MM.1S (cell line): ENCODE measurements at regions not wholly inside any gene's neighbourhood (a gene's known extent, or its start where the extent isn't known, plus 50 kb on each side); places are given as distances from the start of the nearest gene placed in this dataset.

Experiments
- DNase-seq: peaks from one replicate; pipeline ENCODE4 v3.0.0-alpha.2; 2015
- H2AFZ ChIP-seq: fragments of 300-600 bp; sonication (generic); 2 replicates; pipeline ENCODE4 v1.6.0; 2016; ENCODE audit warnings: antibody characterized with exemption, low read length
- H3F3A ChIP-seq: fragments of 300-600 bp; sonication (generic); 2 replicates; pipeline ENCODE4 v1.6.1; 2016; ENCODE audit warnings: mild to moderate bottlenecking, antibody characterized with exemption, low read length, moderate library complexity, mixed read lengths; ENCODE audit not compliant: insufficient read depth
- H3K27ac ChIP-seq: fragments of 300-600 bp; sonication (generic); 2 replicates; pipeline ENCODE4 v1.5.1; 2016; ENCODE audit warnings: mild to moderate bottlenecking, low read length
- H3K27me3 ChIP-seq: fragments of 300-600 bp; sonication (generic); replicated peaks from 2 replicates; pipeline ENCODE4 v1.6.0; 2016; ENCODE audit warnings: low read length; ENCODE audit not compliant: insufficient read depth
- H3K36me3 ChIP-seq: fragments of 300-600 bp; sonication (generic); replicated peaks from 2 replicates; pipeline ENCODE4 v1.6.1; 2016; ENCODE audit warnings: mild to moderate bottlenecking, low read length, mixed read lengths; ENCODE audit not compliant: insufficient read depth
- H3K4me1 ChIP-seq: fragments of 300-600 bp; sonication (generic); 2 replicates; pipeline ENCODE4 v1.6.1; 2016; ENCODE audit warnings: low read length, mixed read lengths
- H3K4me2 ChIP-seq: fragments of 300-600 bp; sonication (generic); 2 replicates; pipeline ENCODE4 v1.6.0; 2016; ENCODE audit warnings: low read depth, low read length
- H3K4me3 ChIP-seq: fragments of 300-600 bp; sonication (generic); 2 replicates; pipeline ENCODE4 v1.5.1; 2016; ENCODE audit warnings: low read length, mixed read lengths
- H3K79me2 ChIP-seq: fragments of 300-600 bp; sonication (generic); 2 replicates; pipeline ENCODE4 v1.6.1; 2016; ENCODE audit warnings: mixed run types, low read length, mixed read lengths
- H3K9ac ChIP-seq: fragments of 300-600 bp; sonication (generic); 2 replicates; pipeline ENCODE4 v1.6.1; 2016; ENCODE audit warnings: low read length, mixed read lengths
- H3K9me2 ChIP-seq: fragments of 300-600 bp; sonication (generic); replicated peaks from 2 replicates; pipeline ENCODE4 v1.6.1; 2016; ENCODE audit warnings: mild to moderate bottlenecking, low read length, mixed read lengths; ENCODE audit not compliant: insufficient read depth
- H3K9me3 ChIP-seq: fragments of 300-600 bp; sonication (generic); replicated peaks from 2 replicates; pipeline ENCODE4 v1.6.1; 2016; ENCODE audit warnings: mild to moderate bottlenecking, low read length, mixed read lengths; ENCODE audit not compliant: insufficient read depth
- H4K20me1 ChIP-seq: fragments of 300-600 bp; sonication (generic); 2 replicates; pipeline ENCODE4 v1.6.1; 2016; ENCODE audit warnings: mild to moderate bottlenecking, low read length, moderate library complexity, mixed read lengths; ENCODE audit not compliant: insufficient read depth
- CTCF ChIP-seq: fragments of 300-600 bp; sonication (generic); IDR thresholded peaks from 2 replicates; pipeline ENCODE4 v1.5.1; 2016; ENCODE audit warnings: antibody characterized with exemption, low read length, mixed read lengths
- EZH2 ChIP-seq: fragments of 300-600 bp; sonication (generic); optimal IDR thresholded peaks from 2 replicates; pipeline ENCODE3; 2017; ENCODE audit warnings: low read depth, mild to moderate bottlenecking, antibody characterized with exemption, low read length, mixed read lengths
- EZH2phosphoT487 ChIP-seq: fragments of 300-600 bp; sonication (generic); IDR thresholded peaks from 2 replicates; pipeline ENCODE4 v1.6.1; 2018; ENCODE audit warnings: antibody characterized with exemption, low read length

GRCh38 chr18:24530630-24531111, 70.2 kb downstream of the HRH4 start:
- Histone ChIP-seq H3K4me3 (no peak overlapping the region), H3K27ac (no peak overlapping the region), H3K4me2 (no peak overlapping the region), H2AFZ (no peak overlapping the region), H3K9ac (no peak overlapping the region), H3K9me3 (no peaks in the 10 kb centered on the region), H3K9me2 (no peaks in the 10 kb centered on the region), H4K20me1 (no peaks in the 10 kb centered on the region), H3K79me2 (no peaks in the 10 kb centered on the region), H3F3A (no peaks in the 10 kb centered on the region), H3K4me1 (no peaks in the 10 kb centered on the region), H3K36me3 (no peaks in the 10 kb centered on the region), H3K27me3 (no peaks in the 10 kb centered on the region)
- no peak for DNase-seq
- no peak for TF ChIP-seq EZH2phosphoT487

- Histone ChIP-seq H3K27ac (no peak overlapping the region), H3K27me3 (no peaks in the 10 kb centered on the region), H4K20me1 (no peaks in the 10 kb centered on the region), H3K36me3 (no peaks in the 10 kb centered on the region), H3K4me2 (no peak overlapping the region), H3K4me1 (no peaks in the 10 kb centered on the region), H3K9me2 (no peaks in the 10 kb centered on the region), H2AFZ (no peak overlapping the region), H3K9me3 (no peaks in the 10 kb centered on the region), H3K4me3 (no peak overlapping the region), H3K9ac (no peak overlapping the region), H3F3A (no peaks in the 10 kb centered on the region), H3K79me2 (no peaks in the 10 kb centered on the region)
- TF ChIP-seq CTCF (no peak), EZH2phosphoT487 (no peak), EZH2 (no peak)
- DNase-seq, result no peak
Measured at GRCh38 chr18:24534271-24534670, 73.8 kb downstream of the HRH4 start.

- Histone ChIP-seq H3K9me2 (no peaks in the 10 kb centered on the region), H3K79me2 (no peaks in the 10 kb centered on the region), H3K36me3 (no peaks in the 10 kb centered on the region), H4K20me1 (no peaks in the 10 kb centered on the region), H3K27ac (no peak overlapping the region), H3K4me1 (no peaks in the 10 kb centered on the region), H3K9me3 (no peaks in the 10 kb centered on the region), H3K4me2 (no peak overlapping the region), H3K9ac (no peak overlapping the region), H3K27me3 (no peaks in the 10 kb centered on the region), H3F3A (no peaks in the 10 kb centered on the region), H2AFZ (no peak overlapping the region), H3K4me3 (no peak overlapping the region)
- TF ChIP-seq EZH2 (no peak), CTCF (no peak), EZH2phosphoT487 (no peak)
- no peak for DNase-seq
Measured at GRCh38 chr18:24534737-24535136, 74.3 kb downstream of the HRH4 start.

- Histone ChIP-seq H3K36me3 (no peaks in the 10 kb centered on the region), H4K20me1 (no peaks in the 10 kb centered on the region), H3K4me3 (no peak overlapping the region), H3F3A (no peaks in the 10 kb centered on the region), H3K9me3 (no peaks in the 10 kb centered on the region), H3K9ac (no peak overlapping the region), H3K4me1 (no peaks in the 10 kb centered on the region), H2AFZ (no peak overlapping the region), H3K9me2 (no peaks in the 10 kb centered on the region), H3K27ac (no peak overlapping the region), H3K27me3 (no peaks in the 10 kb centered on the region), H3K79me2 (no peaks in the 10 kb centered on the region), H3K4me2 (no peak overlapping the region)
- DNase-seq, result no peak
- no peak for TF ChIP-seq EZH2phosphoT487
- no peak for TF ChIP-seq EZH2
- TF ChIP-seq CTCF, result no peak
Measured at GRCh38 chr18:24535527-24536295, 75.3 kb downstream of the HRH4 start.
